ENCODE measurements at regions not wholly inside any gene's neighbourhood (a gene's known extent, or its start where the extent isn't known, plus 50 kb on each side); places are given as distances from the start of the nearest gene placed in this dataset.

- DNase-seq (no peak), ATAC-seq (ENCODE audit: low read depth) (no peak)
- no peaks in the 10 kb centered on the region for H3K4me1 Mint-ChIP-seq
- TF ChIP-seq, protein P1, sequence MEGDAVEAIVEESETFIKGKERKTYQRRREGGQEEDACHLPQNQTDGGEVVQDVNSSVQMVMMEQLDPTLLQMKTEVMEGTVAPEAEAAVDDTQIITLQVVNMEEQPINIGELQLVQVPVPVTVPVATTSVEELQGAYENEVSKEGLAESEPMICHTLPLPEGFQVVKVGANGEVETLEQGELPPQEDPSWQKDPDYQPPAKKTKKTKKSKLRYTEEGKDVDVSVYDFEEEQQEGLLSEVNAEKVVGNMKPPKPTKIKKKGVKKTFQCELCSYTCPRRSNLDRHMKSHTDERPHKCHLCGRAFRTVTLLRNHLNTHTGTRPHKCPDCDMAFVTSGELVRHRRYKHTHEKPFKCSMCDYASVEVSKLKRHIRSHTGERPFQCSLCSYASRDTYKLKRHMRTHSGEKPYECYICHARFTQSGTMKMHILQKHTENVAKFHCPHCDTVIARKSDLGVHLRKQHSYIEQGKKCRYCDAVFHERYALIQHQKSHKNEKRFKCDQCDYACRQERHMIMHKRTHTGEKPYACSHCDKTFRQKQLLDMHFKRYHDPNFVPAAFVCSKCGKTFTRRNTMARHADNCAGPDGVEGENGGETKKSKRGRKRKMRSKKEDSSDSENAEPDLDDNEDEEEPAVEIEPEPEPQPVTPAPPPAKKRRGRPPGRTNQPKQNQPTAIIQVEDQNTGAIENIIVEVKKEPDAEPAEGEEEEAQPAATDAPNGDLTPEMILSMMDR (IDR thresholded peaks at IDR 0.05): no peak
- ChIA-PET CTCF (no interaction called here), POLR2A (no interaction called here)
- no peak overlapping the region for H3K4me3 Mint-ChIP-seq
- no peaks in the 10 kb centered on the region for H3K36me3 Mint-ChIP-seq (ENCODE audit: low read depth)
- H3K27ac Mint-ChIP-seq: no peak overlapping the region
- H3K9me3 Mint-ChIP-seq: no peaks in the 10 kb centered on the region
- H3K27me3 Mint-ChIP-seq: no peaks in the 10 kb centered on the region
- intact Hi-C loops (cut with micrococcal nuclease): no loop called here
Measured at GRCh38 chr2:140178234-140178633, 1398.0 kb upstream of the NXPH2 start.

DNA sequence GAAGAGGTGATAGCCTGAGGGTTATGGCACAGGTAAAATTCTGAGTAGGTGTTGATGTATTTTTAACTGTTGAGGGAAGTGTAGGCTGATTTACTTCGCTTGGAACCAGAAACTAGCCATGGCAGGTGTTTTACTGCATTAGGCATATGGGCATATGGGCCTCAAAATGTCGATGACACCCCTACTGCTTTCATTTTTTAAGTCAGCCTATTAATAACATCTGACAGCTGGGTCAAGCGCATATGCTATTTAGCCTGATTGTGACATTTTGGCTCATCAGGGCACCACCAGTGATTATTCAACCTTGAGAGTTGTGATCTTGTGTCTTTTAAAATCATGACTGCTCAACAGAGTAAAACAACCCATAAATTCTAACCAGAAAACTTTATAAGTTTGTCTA is 1396.9 kb upstream of the NXPH2 start:
- Mint-ChIP-seq H3K4me3 (no peak overlapping the region), H3K27me3 (no peaks in the 10 kb centered on the region), H3K9me3 (no peaks in the 10 kb centered on the region), H3K36me3 (ENCODE audit: low read depth) (no peaks in the 10 kb centered on the region), H3K4me1 (no peaks in the 10 kb centered on the region), H3K27ac (no peak overlapping the region)
- DNase-seq (no peak), ATAC-seq (ENCODE audit: low read depth) (no peak)
- ChIA-PET POLR2A (no interaction called here), CTCF (no interaction called here)
- intact Hi-C loops (cut with micrococcal nuclease): no loop called here
- TF ChIP-seq, protein P1 (IDR thresholded peaks at IDR 0.05): no peak

- ATAC-seq (ENCODE audit: low read depth): no peak
- TF ChIP-seq, protein P1 (IDR thresholded peaks at IDR 0.05): no peak
- no peak overlapping the region for H3K4me3 Mint-ChIP-seq
- no peaks in the 10 kb centered on the region for H3K36me3 Mint-ChIP-seq (ENCODE audit: low read depth)
- H3K27me3 Mint-ChIP-seq: no peaks in the 10 kb centered on the region
- intact Hi-C loops (cut with micrococcal nuclease): no loop called here
- ChIA-PET POLR2A (no interaction called here), CTCF (no interaction called here)
- H3K4me1 Mint-ChIP-seq: no peaks in the 10 kb centered on the region
- DNase-seq: no peak
- peaks cover 4% of the 10 kb centered on the region for H3K9me3 Mint-ChIP-seq
- no peak overlapping the region for H3K27ac Mint-ChIP-seq
Measured at GRCh38 chr2:140173790-140174189, 1393.6 kb upstream of the NXPH2 start.

DNA sequence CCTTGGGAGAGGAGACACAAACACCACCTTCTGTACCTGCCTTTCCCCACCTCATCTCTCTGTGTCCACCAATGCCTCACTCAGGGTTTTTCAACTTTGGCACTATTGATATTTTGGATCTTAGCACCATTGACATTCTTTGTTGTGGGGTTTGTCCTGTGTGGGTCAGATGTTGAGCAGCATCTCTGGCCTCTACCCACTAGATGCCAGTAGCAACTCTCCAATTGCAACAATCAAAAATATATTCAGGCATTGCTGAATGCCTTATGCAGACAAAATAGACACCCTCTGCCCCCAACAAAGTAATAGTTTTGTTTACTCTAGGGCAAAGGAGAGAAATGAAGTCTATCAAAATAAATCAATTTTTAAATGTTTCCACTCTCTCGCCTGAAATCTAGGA is 1384.3 kb upstream of the NXPH2 start:
- Mint-ChIP-seq H3K4me3 (no peak overlapping the region), H3K36me3 (ENCODE audit: low read depth) (no peaks in the 10 kb centered on the region), H3K4me1 (no peaks in the 10 kb centered on the region), H3K27ac (no peak overlapping the region), H3K27me3 (no peaks in the 10 kb centered on the region), H3K9me3 (peaks cover 4% of the 10 kb centered on the region)
- intact Hi-C loops (cut with micrococcal nuclease): no loop called here
- no peak for DNase-seq
- TF ChIP-seq, protein P1 (IDR thresholded peaks at IDR 0.05): no peak
- ChIA-PET POLR2A (no interaction called here), CTCF (no interaction called here)
- no peak for ATAC-seq (ENCODE audit: low read depth)

DNA sequence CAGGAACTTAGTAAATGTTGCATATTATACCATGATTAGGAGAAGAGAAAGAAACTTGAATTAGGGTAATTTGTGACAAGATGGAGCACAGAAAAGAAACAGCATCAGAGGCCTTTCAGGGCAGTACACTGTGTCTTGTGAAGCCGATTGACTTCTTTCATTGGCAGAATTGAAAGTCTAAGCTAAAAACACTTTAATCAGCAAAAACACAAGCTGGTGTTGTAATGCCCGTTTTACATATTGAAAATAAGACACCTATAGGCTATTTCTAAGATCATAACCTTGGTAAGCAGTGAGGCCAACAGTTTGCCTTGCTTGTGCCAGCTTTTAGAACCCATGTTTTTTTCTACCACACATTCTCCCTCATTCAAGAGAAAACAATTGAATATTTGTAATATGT is 1378.1 kb upstream of the NXPH2 start:
- POLR2A ChIA-PET: no interaction called here
- Mint-ChIP-seq H3K9me3 (peaks cover 8% of the 10 kb centered on the region), H3K27me3 (no peaks in the 10 kb centered on the region), H3K36me3 (ENCODE audit: low read depth) (no peaks in the 10 kb centered on the region), H3K27ac (no peak overlapping the region), H3K4me3 (no peak overlapping the region), H3K4me1 (no peaks in the 10 kb centered on the region)
- TF ChIP-seq, protein P1 (IDR thresholded peaks at IDR 0.05): no peak
- ATAC-seq (ENCODE audit: low read depth) (no peak), DNase-seq (no peak)
- intact Hi-C loops (cut with micrococcal nuclease): no loop called here
- CTCF ChIA-PET: no interaction called here

All from activated B cell treated with CpG ODN at 0.5 μM for 24 hours (primary cell).